Progenitor cell of endocrine pancreas (in vitro differentiated cells): ENCODE measurements at regions not wholly inside any gene's neighbourhood (a gene's known extent, or its start where the extent isn't known, plus 50 kb on each side); places are given as distances from the start of the nearest gene placed in this dataset. TPM values are rescaled to one million over a fixed set of nuclear protein-coding genes. Genes with fewer than 3 reads are reported as not detected.

Experiments
- DNase-seq: peaks from one replicate; pipeline ENCODE4 v3.0.0; 2021; ENCODE audit warnings: low spot score; ENCODE audit not compliant: unreplicated experiment
- H3K27ac Mint-ChIP-seq: 2 replicates; pipeline ENCODE4 v1.8.0; 2021; ENCODE audit warnings: mild to moderate bottlenecking, moderate library complexity, mixed read lengths
- H3K27me3 Mint-ChIP-seq: 2 replicates; pipeline ENCODE4 v1.8.0; 2021; ENCODE audit warnings: mixed read lengths
- H3K36me3 Mint-ChIP-seq: 2 replicates; pipeline ENCODE4 v1.8.0; 2022; ENCODE audit warnings: mixed read lengths; ENCODE audit not compliant: insufficient read depth
- H3K4me1 Mint-ChIP-seq: 2 replicates; pipeline ENCODE4 v1.8.0; 2021; ENCODE audit warnings: low read depth, mixed read lengths
- H3K4me3 Mint-ChIP-seq: 2 replicates; pipeline ENCODE4 v1.8.0; 2021; ENCODE audit warnings: low read depth, mild to moderate bottlenecking, moderate library complexity, mixed read lengths
- H3K9me3 Mint-ChIP-seq: 2 replicates; pipeline ENCODE4 v1.8.0; 2021; ENCODE audit warnings: low read depth, mixed read lengths
- CTCF ChIP-seq: fragments of 200-600 bp; sonication (generic); IDR thresholded peaks from one replicate; pipeline ENCODE4 v1.5.0; 2021; ENCODE audit warnings: antibody characterized with exemption, mild to moderate bottlenecking; ENCODE audit not compliant: unreplicated experiment
- microRNA-seq: library from miRNA; unstranded; fragments of <30 nt; microRNA quantifications from one replicate; pipeline ENCODE4 v1.1.0, GENCODE V29; 2020; ENCODE audit warnings: borderline number of aligned reads; ENCODE audit not compliant: unreplicated experiment

GRCh38 chr10:3834947-3835346 is 49.9 kb upstream of the KLF6 start:
- DNase-seq: no peak
- no peak overlapping the region for H3K27ac Mint-ChIP-seq
- H3K27me3 Mint-ChIP-seq: peaks cover 6% of the 10 kb centered on the region
- TF ChIP-seq CTCF: no peak
- no peak overlapping the region for H3K4me3 Mint-ChIP-seq
- H3K36me3 Mint-ChIP-seq: no peaks in the 10 kb centered on the region
- H3K9me3 Mint-ChIP-seq: no peaks in the 10 kb centered on the region
- peaks cover 23% of the 10 kb centered on the region for H3K4me1 Mint-ChIP-seq

Small RNAs in the stretch of these regions (microRNA-seq; reads per million reads assigned to microRNA genes)
- gene MIR6078: not detected
